HG02885 (cell line): ENCODE measurements at regions not wholly inside any gene's neighbourhood (a gene's known extent, or its start where the extent isn't known, plus 50 kb on each side); places are given as distances from the start of the nearest gene placed in this dataset.

ENCODE experiments used
- ATAC-seq: cut with Tn5 transposase; IDR thresholded peaks from one replicate; pipeline ENCODE4 v1.9.1; 2021; ENCODE audit warnings: mild to moderate bottlenecking; ENCODE audit not compliant: unreplicated experiment, poor library complexity

DNA sequence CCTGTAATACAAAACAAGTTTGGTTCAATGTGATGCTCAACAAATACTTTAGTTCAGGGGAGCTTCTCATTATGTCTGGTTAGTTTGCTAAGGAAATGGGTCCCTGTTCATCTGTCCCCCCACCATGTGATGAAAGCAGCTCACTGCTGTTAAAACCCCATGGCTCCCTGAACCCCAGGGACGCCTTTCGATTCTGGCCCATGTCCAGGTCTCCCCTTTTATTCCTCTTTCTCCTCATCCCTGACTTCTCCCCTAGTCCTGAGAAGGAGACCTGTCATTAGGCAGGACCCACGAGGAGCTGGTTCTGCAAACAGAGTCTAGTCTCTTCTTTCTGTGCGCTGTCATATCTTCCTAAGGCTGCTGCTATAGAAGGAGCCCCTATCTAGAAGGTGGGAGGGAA, 213.3 kb upstream of the OSR1 start:
- no peak for ATAC-seq

DNA sequence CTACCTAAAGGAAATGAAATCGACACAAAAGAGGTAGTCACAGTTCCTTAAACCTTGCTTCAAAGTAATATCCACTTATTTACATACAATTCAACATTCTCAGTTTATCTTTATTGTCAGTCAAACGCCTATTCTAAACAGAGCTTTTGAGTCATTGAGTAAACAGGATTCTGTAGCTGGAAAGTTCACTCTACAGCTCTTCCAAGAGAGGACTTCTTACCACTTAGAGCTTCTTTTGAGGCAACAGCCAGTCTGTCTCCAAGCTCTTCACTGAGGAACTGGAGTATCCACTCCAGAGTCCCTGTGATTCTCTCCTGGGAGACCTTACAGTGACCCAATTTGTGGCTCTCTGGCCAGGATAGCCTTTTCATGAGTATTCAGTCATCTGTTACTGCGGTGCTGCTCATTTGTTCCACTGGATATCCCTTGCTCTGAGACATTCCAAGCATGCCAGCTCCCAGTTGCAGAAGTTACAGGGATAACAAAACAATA, 210.9 kb upstream of the OSR1 start:
- no peak for ATAC-seq

DNA sequence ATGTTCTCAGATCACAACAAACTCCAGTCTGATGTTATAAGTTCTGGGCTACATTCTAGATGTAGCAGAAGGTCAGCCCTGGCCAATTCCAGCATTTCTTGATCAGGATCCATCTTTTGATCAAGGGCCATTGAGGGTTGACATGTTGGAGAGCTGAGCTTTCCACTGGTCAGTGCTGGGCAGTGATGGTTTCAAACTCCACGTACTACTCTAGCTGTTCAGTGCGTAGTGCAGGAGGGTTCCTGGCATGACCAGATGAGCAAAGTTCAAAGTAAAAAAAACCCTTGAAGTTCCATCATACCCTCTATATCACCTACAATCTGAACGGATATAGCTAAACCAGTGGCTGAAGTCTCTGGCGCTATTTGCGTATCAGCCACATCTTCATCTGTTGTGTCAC, 210.4 kb upstream of the OSR1 start:
- ATAC-seq = no peak

DNA sequence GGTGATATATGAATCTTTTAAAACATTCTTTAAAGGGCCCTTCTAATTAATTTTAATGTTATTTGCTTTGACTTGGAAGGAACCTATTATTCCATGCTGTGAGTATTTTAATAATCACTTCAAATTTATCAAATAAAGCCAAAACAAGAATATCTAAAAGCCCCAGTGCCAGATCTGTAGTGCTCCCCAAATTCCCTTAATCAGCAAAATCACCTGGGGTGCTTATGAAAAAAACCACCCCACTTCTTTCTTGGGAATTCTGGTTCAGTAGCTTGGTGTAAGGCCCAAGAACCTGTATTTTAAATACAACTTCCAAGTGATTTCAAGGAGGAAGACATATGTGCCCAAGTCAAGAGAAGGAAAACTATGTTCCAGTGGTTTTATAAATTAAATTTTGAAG, 202.4 kb upstream of the OSR1 start:
- no peak for ATAC-seq

DNA sequence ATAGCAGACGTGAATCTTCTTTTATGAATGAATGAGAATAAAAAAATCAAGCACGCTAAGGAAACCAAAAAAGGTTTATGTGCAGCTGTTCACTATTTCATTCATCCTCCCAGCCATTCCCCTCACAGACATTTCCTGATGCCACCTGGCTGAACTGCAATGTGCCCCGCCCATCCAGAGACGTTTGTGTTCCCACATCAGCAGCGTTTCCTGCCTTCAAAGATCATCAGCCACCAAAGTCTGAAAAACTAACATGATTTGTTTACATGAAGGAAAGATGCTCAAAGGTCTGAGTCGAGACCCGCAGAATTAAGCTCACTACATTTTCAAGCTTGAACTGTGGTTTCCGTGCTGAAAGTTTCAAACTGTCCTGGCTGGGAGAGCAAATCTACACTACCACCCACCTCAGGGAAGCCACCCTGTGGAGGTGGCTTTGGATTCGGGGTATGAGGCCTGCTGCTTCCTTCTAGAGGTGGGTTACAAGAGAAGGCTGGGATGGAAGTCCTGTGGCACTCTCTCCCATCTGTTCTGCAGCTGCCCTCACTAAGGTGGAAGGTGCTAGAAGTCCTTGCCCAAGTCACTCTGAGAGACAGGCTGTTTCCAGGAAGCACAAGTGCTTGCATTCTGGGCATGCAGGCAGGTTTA, 201.3 kb upstream of the OSR1 start:
- ATAC-seq = no peak

DNA sequence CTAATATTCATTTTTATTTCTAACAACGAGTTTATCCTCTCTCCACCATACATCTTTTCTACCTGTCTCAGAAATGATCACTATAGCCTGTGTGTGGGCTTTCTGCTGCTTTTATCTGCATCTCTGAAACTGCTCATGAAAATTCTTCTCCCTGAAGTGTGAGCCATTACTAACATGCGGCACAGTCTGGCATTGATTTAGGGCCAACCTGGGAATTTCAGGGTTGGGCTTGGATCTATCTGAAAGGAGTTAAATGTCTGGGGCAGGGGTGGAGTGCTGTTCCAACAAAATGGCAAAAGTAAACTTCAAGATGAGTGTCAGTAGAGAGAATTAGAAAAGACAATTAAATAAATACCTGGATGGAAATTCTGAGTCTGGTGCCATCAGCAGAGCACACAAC, 198.2 kb upstream of the OSR1 start:
- ATAC-seq = no peak

DNA sequence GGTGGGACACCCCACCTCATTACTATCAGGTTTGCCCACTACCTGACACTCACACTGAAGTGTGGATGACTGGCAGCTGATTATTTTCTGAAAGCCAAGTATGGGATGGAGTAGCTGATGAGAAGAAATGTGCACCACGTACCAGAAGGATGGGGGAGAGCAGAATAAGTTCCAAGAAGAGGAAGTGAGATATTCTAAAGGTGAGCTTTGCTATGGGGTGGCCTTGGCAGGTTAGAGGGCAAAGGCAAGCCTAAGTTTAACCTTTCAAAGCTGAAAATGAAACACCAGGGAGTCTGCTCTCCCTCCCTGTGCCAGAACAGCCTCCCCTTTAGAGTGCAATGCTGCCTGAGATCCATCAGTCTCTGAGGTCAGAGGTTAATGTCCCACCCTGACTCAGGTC, 196.1 kb upstream of the OSR1 start:
- peak; percentile 75 for ATAC-seq

DNA sequence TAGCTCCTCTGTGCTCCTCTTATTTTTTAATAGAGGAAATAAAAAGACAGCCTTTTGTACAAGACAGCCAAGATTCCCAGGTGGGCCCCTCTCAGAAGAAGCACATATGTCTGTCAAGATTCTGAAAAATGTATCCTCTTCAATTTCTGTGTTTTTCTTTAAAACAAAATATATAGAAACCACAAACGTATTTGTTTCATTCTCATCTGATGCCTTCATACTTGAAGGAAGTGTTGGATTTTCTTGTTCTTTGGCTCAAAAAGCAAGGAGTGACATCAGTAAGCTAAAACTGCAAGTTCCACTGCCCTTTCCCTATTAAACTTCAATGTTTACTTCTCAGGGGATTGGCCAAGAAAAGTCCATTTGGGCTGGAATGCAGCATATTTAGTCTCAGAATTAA, 193.8 kb upstream of the OSR1 start:
- no peak for ATAC-seq

DNA sequence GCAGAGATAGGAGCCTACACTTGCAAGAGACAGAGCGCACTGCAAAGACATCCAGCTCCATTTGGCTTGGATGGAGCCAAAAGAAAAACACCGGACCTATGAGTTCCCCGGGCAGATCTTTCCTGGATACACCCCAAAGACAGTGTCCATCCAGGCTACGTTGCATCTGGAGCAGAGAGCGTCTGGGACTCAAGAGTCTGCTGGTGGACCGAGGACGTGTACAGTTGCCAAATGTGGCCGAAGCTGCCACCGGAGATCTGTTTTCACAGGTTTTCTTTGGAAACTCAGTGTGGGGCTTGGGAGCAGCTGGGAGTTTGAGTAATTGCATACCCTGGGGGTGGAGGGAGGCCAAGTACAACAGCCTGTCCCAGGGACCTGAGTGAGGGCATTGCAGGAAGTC, 192.3 kb upstream of the OSR1 start:
- ATAC-seq = no peak

DNA sequence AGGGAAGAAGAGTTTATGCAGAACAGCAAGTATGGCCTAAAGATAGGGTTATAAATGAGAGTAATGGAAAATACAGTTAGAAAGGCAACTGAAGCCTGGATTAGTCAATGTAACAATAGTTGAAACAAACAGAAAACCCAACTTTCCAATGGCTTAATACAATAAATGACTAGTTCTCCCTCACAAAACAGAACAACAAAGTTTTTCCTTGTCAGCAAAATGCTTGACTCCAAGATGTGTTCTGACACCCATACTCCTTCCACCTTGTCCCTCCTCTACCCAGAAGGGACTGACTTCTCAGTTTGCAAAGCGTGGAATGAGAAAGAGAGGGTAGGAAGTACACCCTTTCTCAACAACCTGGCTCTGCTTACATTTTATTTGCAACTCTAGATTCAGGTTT, 191.4 kb upstream of the OSR1 start:
- ATAC-seq = no peak

DNA sequence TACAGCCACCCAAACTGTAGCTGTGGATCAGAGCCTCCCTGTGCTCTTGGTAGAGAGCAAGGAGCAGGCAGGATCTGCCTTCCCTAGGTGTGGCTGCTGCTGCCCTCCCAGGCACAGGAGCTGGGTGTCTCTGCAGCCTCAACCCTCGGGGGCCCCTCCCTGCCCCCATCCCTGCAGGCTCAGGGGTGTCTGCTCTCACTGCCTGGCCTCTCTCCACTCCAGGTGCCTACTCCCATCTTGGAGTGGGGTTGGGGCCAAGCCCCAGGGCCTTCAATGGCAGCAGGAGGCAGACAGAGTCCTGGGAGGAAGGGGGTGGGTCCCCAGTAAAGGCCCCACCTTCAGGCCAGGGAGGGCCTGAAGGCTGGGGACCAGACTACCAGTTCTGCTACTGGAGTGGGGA, 189.7 kb upstream of the OSR1 start:
- no peak for ATAC-seq

DNA sequence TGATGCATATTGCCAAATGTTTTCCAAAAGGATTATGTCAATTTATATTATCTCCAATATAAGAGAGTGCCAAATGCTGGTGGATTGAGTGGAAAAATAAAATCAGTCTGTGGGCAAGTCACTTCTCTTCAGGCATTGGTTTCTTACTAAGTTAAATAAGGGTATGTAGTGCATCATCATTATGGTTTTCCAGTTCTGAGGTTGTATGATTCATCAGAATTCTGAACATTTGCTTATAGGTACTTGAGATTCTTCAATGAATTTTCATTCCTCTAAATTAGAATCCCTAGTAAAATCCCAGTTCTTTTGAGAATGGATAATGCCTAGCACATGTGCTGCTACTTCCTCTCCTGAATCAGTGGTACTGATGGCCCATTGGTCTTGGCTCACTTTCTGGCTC, 188.9 kb upstream of the OSR1 start:
- no peak for ATAC-seq

DNA sequence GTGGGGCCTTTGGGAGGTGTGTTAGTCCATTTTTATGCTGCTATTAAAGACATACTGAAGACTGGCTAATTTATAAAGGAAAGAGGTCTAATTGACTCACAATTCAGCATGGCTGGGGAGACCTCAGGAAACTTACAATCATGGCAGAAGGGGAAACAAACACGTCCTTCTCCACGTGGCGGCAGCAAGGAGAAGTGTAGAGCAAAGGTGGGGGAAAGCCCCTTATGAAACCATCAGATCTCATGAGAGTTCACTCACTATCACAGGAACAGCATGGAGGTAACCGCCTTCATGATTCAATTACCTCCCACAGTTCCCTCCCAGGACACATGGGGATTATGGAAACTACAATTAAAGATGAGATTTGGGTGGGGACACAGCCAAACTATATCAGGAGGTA, 187.1 kb upstream of the OSR1 start:
- no peak for ATAC-seq

DNA sequence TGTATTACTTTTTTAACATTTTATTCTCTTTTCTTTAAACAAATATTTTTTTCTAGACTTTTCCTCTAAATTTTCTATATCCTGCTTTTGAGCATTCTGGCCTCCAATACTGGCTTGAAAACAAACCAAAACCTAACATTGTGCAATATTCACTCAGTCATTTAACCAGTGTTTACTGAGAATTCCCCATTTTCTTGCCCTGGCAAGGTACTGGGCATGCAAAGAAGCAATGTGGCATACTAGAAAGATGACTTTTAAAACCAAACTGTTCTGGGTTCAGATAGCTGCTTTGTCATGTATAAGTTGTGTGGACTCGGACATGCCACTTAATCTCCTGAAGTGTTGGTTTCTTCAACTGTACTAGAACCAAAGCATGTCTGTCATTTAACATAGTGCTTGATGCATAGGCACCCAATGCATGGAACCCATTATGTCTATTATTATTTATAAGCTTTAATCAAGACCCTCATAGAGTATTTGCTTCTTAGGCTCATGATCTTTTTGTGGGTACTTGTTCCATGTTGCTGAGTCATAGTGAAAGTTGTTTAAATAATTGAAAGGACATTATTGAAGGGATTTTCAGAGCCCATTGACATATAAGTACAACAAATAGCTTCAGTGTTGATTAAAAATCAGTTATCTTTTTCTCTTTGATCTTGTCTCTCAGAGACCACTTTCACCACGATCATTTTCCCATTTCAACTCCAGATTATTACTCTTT, 185.4 kb upstream of the OSR1 start:
- no peak for ATAC-seq

DNA sequence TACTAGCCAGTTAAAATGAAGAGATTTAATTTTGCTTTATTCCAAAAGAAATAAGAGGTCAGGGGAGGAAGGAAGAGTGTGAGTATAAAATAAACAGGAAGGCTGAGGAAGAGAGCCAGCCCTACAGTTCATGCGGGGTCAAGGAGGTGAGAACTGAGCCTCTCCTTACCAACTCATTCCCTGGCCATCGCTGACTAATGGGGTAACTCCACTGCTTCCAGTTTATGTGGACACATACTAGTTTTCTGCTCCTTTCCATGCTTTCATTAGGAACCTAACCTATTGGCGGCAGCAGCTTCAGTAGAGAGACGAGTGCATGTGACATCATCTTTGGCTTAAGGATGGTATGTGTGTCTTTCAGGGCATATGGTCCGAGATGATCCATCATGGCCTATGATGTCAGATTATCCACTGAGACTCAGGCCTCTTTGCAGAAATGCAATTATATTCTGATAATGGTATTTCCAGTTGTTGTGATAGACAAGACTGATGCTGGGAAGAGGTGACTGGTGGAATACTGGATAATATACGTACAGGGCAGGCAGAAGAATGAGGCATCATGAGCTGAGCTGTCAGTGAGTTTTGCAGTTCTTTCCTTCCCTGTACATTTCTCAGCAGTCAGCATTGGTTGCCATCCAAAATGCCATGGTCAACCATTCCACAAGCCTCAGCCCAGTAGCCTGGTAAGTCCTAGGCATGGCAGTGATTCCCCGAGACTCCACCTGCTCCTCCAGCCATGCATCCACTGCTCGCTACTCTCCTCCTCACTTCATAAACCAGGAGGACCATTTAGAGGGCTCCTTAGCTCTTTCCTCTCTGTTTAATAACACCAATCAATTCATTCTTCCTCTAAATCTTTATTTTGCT, 184.6 kb upstream of the OSR1 start:
- no peak for ATAC-seq

DNA sequence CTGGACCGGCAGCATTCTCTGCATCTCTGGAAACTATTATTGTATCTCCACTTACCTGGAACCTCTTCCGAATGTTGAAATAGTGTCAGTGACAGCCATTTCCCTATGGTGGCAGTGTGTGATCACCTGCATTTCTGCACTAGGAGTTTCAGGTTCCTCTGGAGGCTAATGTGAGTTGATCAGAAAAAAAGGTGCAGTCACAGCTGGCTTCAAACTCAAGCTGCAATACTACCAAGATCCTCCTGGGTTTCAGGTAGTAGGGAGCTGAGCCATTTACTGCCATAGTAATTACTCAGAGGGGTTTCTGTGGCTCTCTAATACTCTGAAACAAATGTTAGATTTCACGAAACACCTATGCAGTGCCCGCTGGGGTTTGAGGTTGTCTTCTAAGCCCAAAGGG, 183.5 kb upstream of the OSR1 start:
- no peak for ATAC-seq

DNA sequence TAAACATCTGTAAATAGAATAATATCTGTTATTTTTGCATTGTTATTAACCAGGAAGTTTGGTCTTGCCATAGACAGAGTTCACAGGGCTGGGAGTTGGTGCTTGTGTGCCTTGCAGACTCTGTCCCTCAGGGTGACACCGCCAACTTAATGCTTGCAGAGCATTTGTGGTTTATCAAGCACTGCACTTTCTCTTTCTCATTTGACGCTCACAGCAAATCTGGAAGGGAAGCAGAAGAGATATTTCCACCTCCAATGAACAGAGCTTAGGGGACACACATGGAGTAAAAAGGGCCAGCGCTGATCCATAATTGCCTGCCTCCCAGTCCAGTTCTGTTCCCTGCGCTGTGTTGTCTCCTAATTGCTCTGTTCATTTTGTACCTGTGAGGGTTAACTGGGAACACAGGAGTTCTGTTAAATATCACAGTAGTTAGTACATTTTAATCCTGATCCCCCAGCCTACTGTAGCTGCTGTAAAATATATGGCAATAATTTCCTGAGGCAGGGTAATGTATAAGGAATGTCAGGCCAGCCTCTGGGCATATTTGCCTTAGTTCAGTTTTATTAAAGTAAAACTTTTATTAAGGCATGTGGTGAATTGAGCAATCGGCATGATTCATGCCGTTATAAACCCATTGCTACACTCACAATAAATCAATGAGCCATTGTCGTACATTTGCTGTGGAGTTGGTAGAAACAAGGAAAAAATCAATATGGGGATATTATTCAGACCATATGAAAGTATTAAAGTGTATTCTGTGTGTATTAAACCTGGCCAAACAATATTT, 182.5 kb upstream of the OSR1 start:
- ATAC-seq = no peak

DNA sequence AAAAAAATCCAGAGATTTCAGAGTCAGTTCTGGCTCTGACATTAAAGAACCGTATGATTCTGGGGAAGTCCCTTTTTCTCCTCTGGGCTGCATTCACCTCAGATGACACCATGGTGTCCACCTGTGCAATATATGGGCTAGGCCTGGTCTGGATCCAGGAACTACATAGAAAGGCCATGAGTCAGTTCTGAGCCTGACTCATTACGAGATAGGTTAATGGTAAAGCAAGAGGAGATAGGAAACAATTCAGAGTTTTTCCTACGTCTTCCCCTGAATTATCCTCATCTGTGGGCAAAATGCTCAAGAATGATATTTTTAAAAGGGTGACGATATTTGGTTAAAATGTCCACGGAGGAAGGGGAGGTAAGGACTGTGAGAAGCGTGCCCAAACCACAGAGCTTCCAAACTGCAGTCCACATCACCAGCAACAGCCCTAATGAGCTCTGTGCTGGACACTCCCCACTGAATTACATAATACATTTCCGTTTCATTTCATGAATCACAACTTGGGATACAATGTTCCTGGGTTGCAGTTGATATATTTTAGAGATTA, 180.1 kb upstream of the OSR1 start:
- no peak for ATAC-seq

DNA sequence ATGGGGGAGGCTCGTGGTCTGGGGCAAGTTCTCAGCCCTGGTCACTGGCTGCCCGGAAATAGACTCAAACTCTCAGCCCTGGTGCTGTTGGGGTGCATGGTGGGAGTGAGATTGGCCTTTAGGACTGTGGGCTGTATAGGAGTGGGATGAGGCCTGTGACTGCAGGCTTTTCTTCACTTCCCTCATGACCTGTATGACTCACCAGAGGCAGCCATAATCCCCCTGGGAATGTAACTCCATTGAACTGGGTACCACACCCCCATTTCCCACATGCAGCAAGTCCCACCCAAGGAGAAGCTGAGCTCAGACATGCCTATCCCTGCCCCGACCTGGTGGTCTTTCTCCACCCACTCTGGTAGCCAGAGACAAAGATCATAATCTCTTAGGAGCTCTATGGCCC, 177.7 kb upstream of the OSR1 start:
- no peak for ATAC-seq

DNA sequence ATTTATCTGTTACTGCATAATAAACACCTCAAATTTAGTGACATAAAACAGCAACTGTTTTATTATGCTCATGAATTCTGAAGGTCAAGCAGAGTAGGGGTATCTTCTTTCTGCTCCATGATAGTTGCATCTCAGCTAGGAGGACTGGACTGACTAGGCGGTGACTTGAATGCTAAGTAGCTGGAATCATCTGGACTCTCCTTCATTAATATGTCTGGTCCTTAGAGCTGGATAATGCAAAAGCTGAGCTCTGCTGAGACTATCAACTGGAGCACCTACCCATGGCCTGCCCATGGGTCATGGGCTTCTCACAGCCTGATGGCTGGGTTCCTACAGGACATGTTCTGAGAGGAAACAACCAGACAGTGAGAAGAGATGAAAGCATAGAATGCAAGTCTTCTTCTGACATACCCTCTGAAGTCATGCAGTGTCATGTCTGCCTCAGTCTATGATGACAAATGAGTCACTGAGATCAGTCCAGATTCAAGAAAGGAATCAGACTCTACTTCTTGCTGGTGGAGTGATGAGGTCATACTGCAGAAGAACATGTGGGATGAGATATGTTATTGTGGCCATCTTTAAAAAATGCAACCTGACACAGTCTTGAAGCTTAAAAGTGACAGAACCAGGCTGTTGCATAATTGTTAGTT, 174.2 kb upstream of the OSR1 start:
- ATAC-seq = no peak
